ENCODE measurements at regions not wholly inside any gene's neighbourhood (a gene's known extent, or its start where the extent isn't known, plus 50 kb on each side); places are given as distances from the start of the nearest gene placed in this dataset.
A peak's percentile ranks its signal among the peaks of the same experiment; 100 is the strongest.

GRCh38 chr5:20649966-20650365 lies 662.0 kb upstream of the CDH18 start:
- no peak for DNase-seq (ENCODE audit: low spot score)

- no peak for DNase-seq (ENCODE audit: low spot score)
Observed at GRCh38 chr5:20648981-20649380, 661.0 kb upstream of the CDH18 start.

- DNase-seq (ENCODE audit: low spot score): no peak
Observed at GRCh38 chr5:20636686-20637085, 648.7 kb upstream of the CDH18 start.

- peak; percentile 77 for DNase-seq (ENCODE audit: low spot score)
Observed at GRCh38 chr5:20619591-20619990, 631.6 kb upstream of the CDH18 start.

GRCh38 chr5:20618340-20618739 lies 630.3 kb upstream of the CDH18 start:
- DNase-seq (ENCODE audit: low spot score): no peak

GRCh38 chr5:20617841-20618240 lies 629.8 kb upstream of the CDH18 start:
- DNase-seq (ENCODE audit: low spot score): peak; percentile 77

GRCh38 chr5:20615888-20616563 lies 628.0 kb upstream of the CDH18 start:
- DNase-seq (ENCODE audit: low spot score): no peak

- DNase-seq (ENCODE audit: low spot score): no peak
Observed at GRCh38 chr5:20611620-20612019, 623.6 kb upstream of the CDH18 start.

- no peak for DNase-seq (ENCODE audit: low spot score)
Observed at GRCh38 chr5:20610681-20611080, 622.7 kb upstream of the CDH18 start.

GRCh38 chr5:20609126-20609525 lies 621.1 kb upstream of the CDH18 start:
- DNase-seq (ENCODE audit: low spot score): no peak

GRCh38 chr5:20608567-20608966 lies 620.6 kb upstream of the CDH18 start:
- no peak for DNase-seq (ENCODE audit: low spot score)

GRCh38 chr5:20605732-20606525 lies 617.9 kb upstream of the CDH18 start:
- DNase-seq (ENCODE audit: low spot score): no peak

- DNase-seq (ENCODE audit: low spot score): no peak
Observed at GRCh38 chr5:20604992-20605391, 617.0 kb upstream of the CDH18 start.

- DNase-seq (ENCODE audit: low spot score): no peak
Observed at GRCh38 chr5:20601678-20602100, 613.7 kb upstream of the CDH18 start.

- DNase-seq (ENCODE audit: low spot score): no peak
Observed at GRCh38 chr5:20590356-20590755, 602.4 kb upstream of the CDH18 start.

GRCh38 chr5:20575571-20575970 lies 587.6 kb upstream of the CDH18 start:
- DNase-seq (ENCODE audit: low spot score): peak; percentile 90

- peak; percentile 59 for DNase-seq (ENCODE audit: low spot score)
Observed at GRCh38 chr5:20574576-20574975, 586.6 kb upstream of the CDH18 start.

- DNase-seq (ENCODE audit: low spot score): peak; percentile 81
Observed at GRCh38 chr5:20572614-20573013, 584.6 kb upstream of the CDH18 start.

- peak; percentile 76 for DNase-seq (ENCODE audit: low spot score)
Observed at GRCh38 chr5:20570486-20570885, 582.5 kb upstream of the CDH18 start.

- DNase-seq (ENCODE audit: low spot score): no peak
Observed at GRCh38 chr5:20562544-20562943, 574.5 kb upstream of the CDH18 start.

GRCh38 chr5:20559845-20560244 lies 571.8 kb upstream of the CDH18 start:
- no peak for DNase-seq (ENCODE audit: low spot score)

GRCh38 chr5:20556115-20556763 lies 568.2 kb upstream of the CDH18 start:
- DNase-seq (ENCODE audit: low spot score): peak; percentile 45

GRCh38 chr5:20555034-20555433 lies 567.0 kb upstream of the CDH18 start:
- no peak for DNase-seq (ENCODE audit: low spot score)
